Loucy (cell line): ENCODE measurements at regions not wholly inside any gene's neighbourhood (a gene's known extent, or its start where the extent isn't known, plus 50 kb on each side); places are given as distances from the start of the nearest gene placed in this dataset.
"Not testable (repeated sequence)": the region's sequence is repeated elsewhere in the genome, so short reads cannot be mapped to it uniquely, and the experiment has no call there.

Experiments
- CTCF ChIP-seq: fragments of 200-600 bp; sonication (generic); conservative IDR thresholded peaks from 2 replicates; pipeline ENCODE4 v1.5.1; 2014; ENCODE audit warnings: mild to moderate bottlenecking, antibody characterized with exemption, low read length
- EZH2phosphoT487 ChIP-seq: fragments of 200-600 bp; IDR thresholded peaks from 2 replicates; pipeline ENCODE4 v1.6.1; 2018; ENCODE audit warnings: antibody characterized with exemption, mild to moderate bottlenecking, moderate library complexity, borderline replicate concordance

- not testable (repeated sequence) for TF ChIP-seq CTCF, EZH2phosphoT487
Measured at GRCh38 chr1:120478400-120478799, 63.6 kb downstream of the NBPF8 start.
